CD14-positive monocyte (primary cell): ENCODE measurements at regions not wholly inside any gene's neighbourhood (a gene's known extent, or its start where the extent isn't known, plus 50 kb on each side); places are given as distances from the start of the nearest gene placed in this dataset.
A peak's percentile ranks its signal among the peaks of the same experiment; 100 is the strongest.

Source experiments
- DNase-seq, 3 donors: peaks; one replicate each; pipeline ENCODE4 v3.0.0-alpha.2; 2011 to 2022
- H2AFZ ChIP-seq: 2 replicates; pipeline ENCODE4 v1.6.0; 2012; ENCODE audit warnings: mild to moderate bottlenecking, low read depth, low read length, inconsistent platforms; ENCODE audit not compliant: insufficient read depth, poor library complexity, severe bottlenecking
- H3K27ac ChIP-seq, 2 donors: 1 replicate in 1 of 2; 2 replicates in 1 of 2; pipeline ENCODE4 v1.5.1; 2012 to 2013; ENCODE audit warnings: low read length in 2 of 2, control low read depth in 1 of 2, inconsistent platforms in 1 of 2, low read depth in 1 of 2, mild to moderate bottlenecking in 1 of 2
- H3K27me3 ChIP-seq, 2 donors: one replicate each; pipeline versions ENCODE4 v1.6.0 to v1.6.1; 2011 to 2013; ENCODE audit warnings: low read length in 2 of 2; ENCODE audit not compliant: control insufficient read depth in 2 of 2, insufficient read depth in 2 of 2
- H3K36me3 ChIP-seq, 2 donors: replicated peaks in 1 of 2; 1 replicate in 1 of 2; 2 replicates in 1 of 2; pipeline versions ENCODE4 v1.5.1 to v1.6.1; 2012 to 2013; ENCODE audit warnings: low read length in 2 of 2, control low read depth in 1 of 2, inconsistent platforms in 1 of 2, mild to moderate bottlenecking in 1 of 2; ENCODE audit not compliant: insufficient read depth in 2 of 2, control insufficient read depth in 1 of 2
- H3K4me1 ChIP-seq, 2 donors: 1 replicate in 1 of 2; 2 replicates in 1 of 2; pipeline versions ENCODE4 v1.5.1 to v1.6.1; 2012 to 2013; ENCODE audit warnings: low read length in 2 of 2, control low read depth in 1 of 2, inconsistent platforms in 1 of 2, mild to moderate bottlenecking in 1 of 2, moderate library complexity in 1 of 2; ENCODE audit not compliant: insufficient read depth in 2 of 2, control insufficient read depth in 1 of 2
- H3K4me2 ChIP-seq: replicated peaks from 2 replicates; pipeline ENCODE3; 2012; ENCODE audit warnings: low read length, moderate library complexity, mild to moderate bottlenecking; ENCODE audit not compliant: poor library complexity, severe bottlenecking; ENCODE audit errors: extremely low read depth
- H3K4me3 ChIP-seq, 3 experiments: fragments of 200-600 bp in 1 of 3; sonication (generic) in 1 of 3; replicated peaks in 1 of 3; 1 replicate in 2 of 3; 2 replicates in 1 of 3; pipeline ENCODE4 v1.5.1; 2011 to 2013; ENCODE audit warnings: low read length in 3 of 3, mild to moderate bottlenecking in 3 of 3, control low read depth in 2 of 3, low read depth in 2 of 3, inconsistent platforms in 1 of 3, moderate library complexity in 1 of 3
- H3K79me2 ChIP-seq: 2 replicates; pipeline ENCODE4 v1.6.0; 2012; ENCODE audit warnings: mild to moderate bottlenecking, control low read depth, inconsistent platforms, low read length, moderate library complexity; ENCODE audit not compliant: insufficient read depth
- H3K9ac ChIP-seq: 2 replicates; pipeline ENCODE4 v1.6.0; 2017; ENCODE audit warnings: low read length, mild to moderate bottlenecking; ENCODE audit not compliant: insufficient read depth, poor library complexity, severe bottlenecking
- H3K9me3 ChIP-seq, 2 donors: replicated peaks in 1 of 2; 1 replicate in 1 of 2; 2 replicates in 1 of 2; pipeline versions ENCODE4 v1.5.1 to v1.6.1; 2012 to 2013; ENCODE audit warnings: low read length in 2 of 2, control low read depth in 1 of 2; ENCODE audit not compliant: control insufficient read depth in 1 of 2, insufficient read depth in 1 of 2
- H4K20me1 ChIP-seq: 2 replicates; pipeline ENCODE4 v1.6.0; 2012; ENCODE audit warnings: mild to moderate bottlenecking, low read length, control low read depth, moderate library complexity; ENCODE audit not compliant: insufficient read depth
- H3K27ac Mint-ChIP-seq, 7 donors: one replicate each; pipeline ENCODE4 v1.8.0; 2020; ENCODE audit warnings: mild to moderate bottlenecking in 7 of 7, mixed read lengths in 7 of 7, moderate library complexity in 6 of 7, inconsistent platforms in 2 of 7
- H3K27me3 Mint-ChIP-seq, 3 donors: one replicate each; pipeline ENCODE4 v1.8.0; 2021 to 2022; ENCODE audit warnings: low read depth in 3 of 3, mild to moderate bottlenecking in 3 of 3, mixed read lengths in 3 of 3, moderate library complexity in 3 of 3, inconsistent platforms in 1 of 3
- H3K36me3 Mint-ChIP-seq, 2 donors: one replicate each; pipeline ENCODE4 v1.8.0; 2020; ENCODE audit warnings: mixed read lengths in 2 of 2, inconsistent platforms in 1 of 2, mild to moderate bottlenecking in 1 of 2
- H3K4me1 Mint-ChIP-seq: one replicate; pipeline ENCODE4 v1.8.0; 2020; ENCODE audit warnings: mild to moderate bottlenecking, mixed read lengths
- H3K4me3 Mint-ChIP-seq, 2 donors: one replicate each; pipeline ENCODE4 v1.8.0; 2020; ENCODE audit warnings: mild to moderate bottlenecking in 2 of 2, mixed read lengths in 2 of 2, moderate library complexity in 1 of 2
- H3K9me3 Mint-ChIP-seq, 7 donors: one replicate each; pipeline ENCODE4 v1.8.0; 2020 to 2022; ENCODE audit warnings: mixed read lengths in 7 of 7, mild to moderate bottlenecking in 6 of 7, moderate library complexity in 6 of 7, inconsistent platforms in 2 of 7
- WGBS: methylation state at CpG from one replicate; pipeline ENCODE4 v1.1.5; 2013; ENCODE audit warnings: missing lambda C conversion rate; ENCODE audit not compliant: insufficient coverage; 5-methylcytosine and 5-hydroxymethylcytosine counted together
- intact Hi-C, 2 donors: fragments of 100-400 bp; cut with micrococcal nuclease; formaldehyde crosslinking; loops; one replicate each; pipeline versions ENCODE4 v1.15.0 to v1.15.1; 2023
- TF ChIP-seq, protein P1 (sequence below): fragments of 200-600 bp; IDR thresholded peaks from one replicate; pipeline ENCODE4 v1.8.0; 2022; ENCODE audit warnings: antibody characterized with exemption, mild to moderate bottlenecking

- no peaks in the 10 kb centered on the region for H3K4me1 ChIP-seq
- TF ChIP-seq, protein P1, sequence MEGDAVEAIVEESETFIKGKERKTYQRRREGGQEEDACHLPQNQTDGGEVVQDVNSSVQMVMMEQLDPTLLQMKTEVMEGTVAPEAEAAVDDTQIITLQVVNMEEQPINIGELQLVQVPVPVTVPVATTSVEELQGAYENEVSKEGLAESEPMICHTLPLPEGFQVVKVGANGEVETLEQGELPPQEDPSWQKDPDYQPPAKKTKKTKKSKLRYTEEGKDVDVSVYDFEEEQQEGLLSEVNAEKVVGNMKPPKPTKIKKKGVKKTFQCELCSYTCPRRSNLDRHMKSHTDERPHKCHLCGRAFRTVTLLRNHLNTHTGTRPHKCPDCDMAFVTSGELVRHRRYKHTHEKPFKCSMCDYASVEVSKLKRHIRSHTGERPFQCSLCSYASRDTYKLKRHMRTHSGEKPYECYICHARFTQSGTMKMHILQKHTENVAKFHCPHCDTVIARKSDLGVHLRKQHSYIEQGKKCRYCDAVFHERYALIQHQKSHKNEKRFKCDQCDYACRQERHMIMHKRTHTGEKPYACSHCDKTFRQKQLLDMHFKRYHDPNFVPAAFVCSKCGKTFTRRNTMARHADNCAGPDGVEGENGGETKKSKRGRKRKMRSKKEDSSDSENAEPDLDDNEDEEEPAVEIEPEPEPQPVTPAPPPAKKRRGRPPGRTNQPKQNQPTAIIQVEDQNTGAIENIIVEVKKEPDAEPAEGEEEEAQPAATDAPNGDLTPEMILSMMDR: no peak
- H3K79me2 ChIP-seq: no peaks in the 10 kb centered on the region
- H3K27me3 Mint-ChIP-seq: peaks cover 0 to 9% (median 4%) of the 10 kb centered on the region in 3 donors
- no peak overlapping the region for H2AFZ ChIP-seq
- intact Hi-C loops: no loop called here
- no peak overlapping the region for H3K4me3 ChIP-seq
- no peaks in the 10 kb centered on the region for H3K36me3 ChIP-seq
- no peak overlapping the region for H3K9ac ChIP-seq
- H3K27ac ChIP-seq: no peak overlapping the region
- no peaks in the 10 kb centered on the region for H4K20me1 ChIP-seq
- no peaks in the 10 kb centered on the region for H3K36me3 Mint-ChIP-seq
- peaks cover 0 to 2% (median 0%) of the 10 kb centered on the region in 7 donors for H3K9me3 Mint-ChIP-seq
- H3K27me3 ChIP-seq: no peaks in the 10 kb centered on the region
- 95% methylated on average over 12 of the region's 12 CpGs for WGBS
- no peak overlapping the region for H3K4me3 Mint-ChIP-seq
- H3K9me3 ChIP-seq: no peaks in the 10 kb centered on the region
- no peak for DNase-seq
- no peak overlapping the region for H3K4me2 ChIP-seq
- no peaks in the 10 kb centered on the region for H3K4me1 Mint-ChIP-seq
- H3K27ac Mint-ChIP-seq: no peak overlapping the region
Measured at GRCh38 chr11:71081704-71082230, 170.6 kb downstream of the SHANK2 start.

- no peaks in the 10 kb centered on the region for H3K27me3 ChIP-seq
- Mint-ChIP-seq H3K27ac (no peak overlapping the region), H3K4me1 (no peaks in the 10 kb centered on the region), H3K9me3 (peaks cover 0 to 2% (median 0%) of the 10 kb centered on the region in 7 donors), H3K4me3 (no peak overlapping the region), H3K27me3 (peaks cover 2 to 9% (median 4%) of the 10 kb centered on the region in 3 donors), H3K36me3 (no peaks in the 10 kb centered on the region)
- H3K36me3 ChIP-seq: no peaks in the 10 kb centered on the region
- no peak overlapping the region for H3K27ac ChIP-seq
- no peak overlapping the region for H3K4me3 ChIP-seq
- 28% methylated on average over 18 of the region's 25 CpGs for WGBS
- H3K4me1 ChIP-seq: no peaks in the 10 kb centered on the region
- TF ChIP-seq, protein P1: peak; percentile 66
- H4K20me1 ChIP-seq: no peaks in the 10 kb centered on the region
- peak; percentile 7 to 47 (median 12) for DNase-seq
- H3K9me3 ChIP-seq: no peaks in the 10 kb centered on the region
- H3K4me2 ChIP-seq: no peak overlapping the region
- no peak overlapping the region for H2AFZ ChIP-seq
- no peaks in the 10 kb centered on the region for H3K79me2 ChIP-seq
- H3K9ac ChIP-seq: no peak overlapping the region
- intact Hi-C loops: no loop called here
Measured at GRCh38 chr11:71080239-71081097, 171.9 kb downstream of the SHANK2 start.
